WERI-Rb-1 (cell line): ENCODE measurements at regions not wholly inside any gene's neighbourhood (a gene's known extent, or its start where the extent isn't known, plus 50 kb on each side); places are given as distances from the start of the nearest gene placed in this dataset.

Source experiments
- DNase-seq: peaks from one replicate; pipeline ENCODE4 v3.0.0-alpha.2; 2020
- H3K27ac ChIP-seq: fragments of 250-450 bp; sonication (Bioruptor Pico); 2 replicates; pipeline ENCODE4 v1.5.1; 2020; ENCODE audit warnings: mild to moderate bottlenecking, moderate library complexity
- H3K27me3 ChIP-seq: fragments of 250-450 bp; sonication (Bioruptor Pico); 2 replicates; pipeline ENCODE4 v1.5.1; 2021; ENCODE audit warnings: mild to moderate bottlenecking, low read depth, moderate library complexity; ENCODE audit not compliant: insufficient read depth, severe bottlenecking
- H3K36me3 ChIP-seq: fragments of 250-450 bp; sonication (Bioruptor Pico); 2 replicates; pipeline ENCODE4 v1.5.1; 2020; ENCODE audit warnings: mild to moderate bottlenecking, moderate library complexity
- H3K4me3 ChIP-seq: 2 replicates; pipeline ENCODE4 v1.5.1; 2011; ENCODE audit warnings: low read depth, mild to moderate bottlenecking, control low read depth, low read length
- H3K9me3 ChIP-seq: fragments of 250-450 bp; sonication (Bioruptor Pico); 2 replicates; pipeline ENCODE4 v1.5.1; 2021; ENCODE audit warnings: mild to moderate bottlenecking, moderate library complexity; ENCODE audit not compliant: severe bottlenecking
- CTCF ChIP-seq: IDR thresholded peaks from 2 replicates; pipeline ENCODE4 v1.5.1; 2011; ENCODE audit warnings: low read depth, mild to moderate bottlenecking, control low read depth, inconsistent platforms, low read length

GRCh38 chr2:156009293-156009692, 323.2 kb downstream of the NR4A2 start:
- no peaks in the 10 kb centered on the region for H3K36me3 ChIP-seq

GRCh38 chr2:156006721-156007618, 325.6 kb downstream of the NR4A2 start:
- Histone ChIP-seq H3K36me3 (no peaks in the 10 kb centered on the region), H3K27me3 (no peaks in the 10 kb centered on the region), H3K4me3 (no peak overlapping the region), H3K9me3 (no peaks in the 10 kb centered on the region), H3K27ac (no peak overlapping the region)
- no peak for TF ChIP-seq CTCF
- DNase-seq: no peak

More at GRCh38 chr2:156009293-156009692, 323.2 kb downstream of the NR4A2 start:
- H3K27me3 ChIP-seq: no peaks in the 10 kb centered on the region
- no peak overlapping the region for H3K27ac ChIP-seq
- no peak overlapping the region for H3K4me3 ChIP-seq
- TF ChIP-seq CTCF: no peak
- H3K9me3 ChIP-seq: no peaks in the 10 kb centered on the region
- no peak for DNase-seq

GRCh38 chr2:156005999-156006712, 326.4 kb downstream of the NR4A2 start:
- Histone ChIP-seq H3K27me3 (no peaks in the 10 kb centered on the region), H3K4me3 (no peak overlapping the region), H3K36me3 (no peaks in the 10 kb centered on the region), H3K9me3 (no peaks in the 10 kb centered on the region), H3K27ac (no peak overlapping the region)
- TF ChIP-seq CTCF: 0 out of 2 replicates have a peak, but pooled peaks have one; percentile 4
- no peak for DNase-seq

GRCh38 chr2:156005531-156005930, 327.0 kb downstream of the NR4A2 start:
- Histone ChIP-seq H3K9me3 (no peaks in the 10 kb centered on the region), H3K36me3 (no peaks in the 10 kb centered on the region), H3K4me3 (no peak overlapping the region), H3K27ac (no peak overlapping the region), H3K27me3 (no peaks in the 10 kb centered on the region)
- no peak for TF ChIP-seq CTCF
- no peak for DNase-seq

- no peak for TF ChIP-seq CTCF
- no peak for DNase-seq
- Histone ChIP-seq H3K9me3 (no peaks in the 10 kb centered on the region), H3K27me3 (no peaks in the 10 kb centered on the region), H3K27ac (no peak overlapping the region), H3K4me3 (no peak overlapping the region), H3K36me3 (no peaks in the 10 kb centered on the region)
Observed at GRCh38 chr2:156004459-156004858, 328.1 kb downstream of the NR4A2 start.
